HG03097 (cell line): ENCODE measurements at regions not wholly inside any gene's neighbourhood (a gene's known extent, or its start where the extent isn't known, plus 50 kb on each side); places are given as distances from the start of the nearest gene placed in this dataset.

Source experiments
- ATAC-seq: cut with Tn5 transposase; IDR thresholded peaks from one replicate; pipeline ENCODE4 v1.9.1; 2021; ENCODE audit not compliant: unreplicated experiment, low FRiP score

DNA sequence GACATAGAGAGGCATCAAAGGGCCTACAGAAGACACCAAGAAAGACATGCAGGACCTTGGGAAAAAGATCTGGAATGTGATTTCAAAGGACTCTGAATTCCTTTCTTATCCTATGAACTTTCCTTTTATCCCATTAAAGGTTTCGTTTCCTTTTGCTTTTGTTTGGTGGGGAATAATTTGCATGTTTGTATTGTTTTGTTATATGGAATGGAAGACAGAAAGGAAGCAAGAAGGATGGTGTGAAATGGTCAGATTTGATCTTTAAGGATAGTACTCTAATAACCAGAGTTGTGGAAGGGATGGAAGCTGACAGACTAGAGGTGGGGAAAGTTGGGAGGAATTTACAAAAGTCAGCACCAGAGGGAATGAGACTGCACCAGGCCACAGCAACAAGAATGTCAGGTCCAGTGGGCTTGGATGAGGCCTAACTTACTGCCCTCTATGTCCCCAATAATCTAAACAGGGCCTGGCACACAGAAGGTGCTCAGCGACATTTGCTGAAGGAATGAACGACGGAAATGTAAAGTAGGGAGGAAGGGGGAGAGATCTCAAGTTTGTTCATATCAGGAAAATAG lies 173.7 kb downstream of the FOXA2 start:
- ATAC-seq: no peak

DNA sequence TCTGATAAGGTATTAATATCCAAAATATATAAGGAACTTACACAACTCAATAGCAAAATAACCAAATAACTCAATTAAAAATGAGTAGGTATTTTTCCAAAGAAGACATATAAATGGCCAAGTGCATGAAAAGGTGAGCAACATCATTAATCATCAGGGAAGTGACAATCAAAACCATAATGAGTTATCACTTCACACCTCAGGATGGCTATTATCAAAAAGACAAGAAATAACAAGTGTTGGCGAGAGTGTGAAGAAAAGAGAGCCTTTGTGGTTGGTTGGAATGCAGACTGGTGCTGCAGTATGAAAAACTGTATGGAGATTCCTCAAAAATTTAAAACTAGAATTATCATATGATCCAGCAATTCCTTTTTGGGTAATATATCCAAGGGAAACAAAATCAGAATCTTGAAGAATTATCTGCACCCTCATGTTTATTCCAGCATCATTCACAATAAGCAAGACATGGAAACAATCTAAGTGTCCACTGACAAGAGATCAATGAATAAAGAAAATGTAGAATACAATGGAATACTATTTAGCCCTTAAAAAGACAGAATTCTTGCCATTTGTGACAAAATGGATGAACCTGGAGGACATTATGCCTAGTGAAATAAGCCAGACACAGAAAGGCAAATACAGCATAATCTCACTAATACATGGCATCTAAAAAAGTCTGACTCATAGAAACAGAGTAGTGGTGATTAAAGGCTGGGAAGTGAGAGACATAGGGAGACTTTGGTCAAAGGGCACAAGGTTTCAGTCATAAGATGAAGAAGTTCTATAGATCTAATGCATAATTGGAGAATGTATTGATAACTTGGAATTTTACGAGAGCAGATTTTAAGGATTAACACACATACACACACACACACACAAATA lies 175.6 kb downstream of the FOXA2 start:
- ATAC-seq: no peak

DNA sequence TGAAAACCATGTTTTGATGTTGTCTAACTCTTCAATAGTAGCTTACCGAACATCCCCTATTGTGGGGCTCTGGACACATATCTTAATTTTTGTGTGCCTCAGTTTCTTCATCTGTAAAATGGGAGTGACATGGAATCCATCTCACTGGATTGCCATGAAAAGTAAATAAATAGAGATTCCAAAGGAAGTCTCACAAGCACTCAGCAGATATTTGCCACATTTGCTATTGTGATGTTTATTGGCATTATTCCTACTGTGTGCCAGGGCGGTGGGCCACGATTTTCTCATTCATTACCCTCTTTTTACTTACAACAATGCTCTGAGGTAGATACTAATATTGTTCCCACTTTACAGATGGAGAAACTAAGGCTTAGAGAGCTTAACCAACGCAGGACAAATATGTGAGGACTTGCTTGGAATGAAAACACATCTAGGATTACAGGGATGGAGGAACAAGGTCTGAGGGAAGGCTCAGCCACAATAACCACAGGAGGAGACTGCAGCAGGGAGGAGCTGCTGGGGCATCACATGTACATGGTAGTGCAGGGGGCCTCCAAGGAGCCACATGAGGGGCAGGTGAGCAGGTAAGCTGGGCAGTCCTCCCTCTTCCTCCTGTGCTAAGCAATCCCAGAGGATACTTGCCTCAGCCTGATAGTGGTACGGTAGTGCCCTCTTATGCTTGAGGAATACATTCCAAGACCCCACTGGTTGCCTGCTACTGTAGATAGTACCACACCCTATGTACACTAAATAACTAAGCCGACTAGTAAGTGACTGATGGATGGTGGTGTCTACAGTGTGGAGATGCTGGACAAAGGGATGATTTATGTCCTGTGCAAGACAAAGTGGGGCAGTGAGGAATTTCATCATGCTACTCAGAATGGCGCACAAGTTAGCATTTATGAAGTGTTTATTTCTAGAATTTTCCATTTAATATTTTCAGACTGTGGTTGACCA lies 176.9 kb downstream of the FOXA2 start:
- no peak for ATAC-seq

DNA sequence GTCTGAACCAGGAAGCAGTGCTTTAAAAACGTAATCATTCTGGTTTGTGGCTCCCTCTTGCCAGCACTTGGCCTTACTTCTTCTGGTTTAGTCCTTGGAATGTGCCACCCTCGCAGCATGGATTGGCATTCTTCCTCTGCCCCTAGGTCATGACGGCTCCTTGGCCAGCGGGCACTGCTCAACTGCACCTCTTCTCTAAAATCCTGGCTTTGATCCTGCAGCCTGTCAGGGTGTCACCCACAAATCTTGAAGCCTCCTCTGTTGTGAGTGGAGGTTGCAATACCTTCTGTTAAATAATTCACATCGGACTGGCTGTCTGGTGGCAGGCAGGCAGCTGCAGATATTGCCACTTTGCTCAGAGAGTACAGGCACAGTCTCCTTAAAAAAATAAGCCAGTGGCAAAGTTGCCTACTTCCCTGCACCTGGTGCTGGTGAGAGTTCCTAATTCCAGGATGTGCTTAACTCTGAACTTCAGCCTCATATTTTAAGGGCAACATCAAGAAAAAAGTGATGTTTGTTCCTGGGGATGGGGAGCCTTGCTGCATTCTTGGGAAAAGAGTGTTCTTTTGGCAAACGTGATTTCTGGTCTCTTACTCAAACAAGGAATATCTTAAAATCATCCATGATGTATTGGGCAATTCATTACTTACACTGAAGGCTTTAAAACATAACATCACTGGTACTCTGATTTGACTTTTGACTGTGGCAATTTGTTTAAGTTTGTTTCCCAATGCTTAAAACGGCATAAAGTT lies 179.8 kb downstream of the FOXA2 start:
- no peak for ATAC-seq

DNA sequence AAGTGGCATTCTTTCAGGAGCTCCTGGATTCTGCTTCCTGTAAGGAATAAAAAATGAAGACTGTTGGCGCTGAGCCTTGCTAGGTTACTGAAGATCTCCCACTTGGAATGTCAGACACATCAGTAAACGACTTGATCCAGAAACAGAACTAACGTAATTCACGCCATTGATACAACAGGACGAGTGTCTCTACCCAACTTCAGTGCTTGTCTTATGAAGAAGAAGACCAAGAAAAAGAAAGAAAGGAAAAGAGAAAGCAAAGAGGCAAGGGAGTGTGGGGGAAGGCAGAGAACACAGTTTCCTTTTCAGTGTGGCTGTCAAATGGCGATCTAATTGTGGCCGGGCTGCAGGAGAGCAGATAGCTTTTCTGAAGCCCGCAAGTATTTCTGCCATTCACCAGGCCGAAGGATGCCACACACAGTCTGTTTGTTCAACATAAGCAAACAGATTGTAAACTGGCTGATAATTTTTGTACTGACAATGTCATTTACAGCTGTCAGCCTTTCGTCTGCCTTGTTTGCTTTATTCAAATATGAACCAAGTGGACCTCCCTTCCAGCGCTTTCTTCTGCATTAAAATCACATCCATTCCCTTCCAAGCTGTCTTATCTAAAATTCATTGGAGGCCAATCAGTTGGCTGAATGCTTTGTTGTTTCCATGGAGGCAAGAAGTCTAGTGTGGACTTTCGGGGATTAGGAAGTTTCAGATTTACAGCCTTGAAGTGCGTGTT lies 180.6 kb downstream of the FOXA2 start:
- no peak for ATAC-seq

DNA sequence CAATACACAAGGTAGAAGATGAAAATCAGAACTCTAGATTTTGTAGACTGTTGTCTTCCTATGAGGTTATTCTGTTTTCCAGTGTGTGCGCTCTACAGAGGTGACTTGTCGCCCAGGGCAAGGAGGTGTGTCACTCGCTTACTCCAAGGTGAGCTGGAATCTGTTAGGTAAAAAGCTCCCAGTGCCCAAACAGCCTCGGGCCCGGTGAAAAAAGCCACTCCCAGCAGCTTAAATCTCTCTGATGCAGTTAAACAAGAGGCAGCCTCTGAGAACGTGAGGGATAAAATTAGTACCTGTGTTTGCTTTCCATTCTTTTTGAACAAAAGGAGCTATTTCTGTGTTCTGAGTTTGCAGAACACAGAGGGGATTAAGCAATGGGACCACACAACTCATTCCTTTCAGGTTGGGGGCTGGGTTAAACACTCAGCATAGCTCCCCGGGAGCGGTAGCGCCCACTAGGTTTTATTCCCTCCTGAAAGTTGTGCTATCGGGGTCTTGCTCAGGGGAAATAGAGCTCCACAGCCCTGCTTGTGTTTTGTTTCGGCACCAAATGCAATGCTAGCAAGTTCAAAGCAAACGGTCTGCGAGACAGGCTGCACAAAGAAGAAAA lies 181.2 kb downstream of the FOXA2 start:
- no peak for ATAC-seq

DNA sequence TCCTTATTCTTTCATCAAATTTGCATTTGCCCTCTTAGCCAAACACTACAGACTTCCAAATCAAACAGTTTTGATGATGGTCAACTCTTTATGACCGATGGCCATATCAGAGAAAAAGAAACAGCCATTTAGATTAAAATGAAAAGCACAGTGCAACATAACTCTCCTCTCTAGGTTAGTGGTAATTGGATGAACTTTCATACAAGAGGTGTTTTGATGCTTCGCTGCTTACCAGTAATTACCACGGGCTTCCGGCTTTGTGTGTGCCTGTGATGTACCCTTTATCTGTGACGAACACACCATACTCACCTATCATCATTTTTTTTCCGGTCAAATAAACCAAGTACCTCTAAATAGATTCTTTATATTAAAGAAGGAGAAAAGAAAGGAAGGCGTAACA lies 181.8 kb downstream of the FOXA2 start:
- no peak for ATAC-seq

DNA sequence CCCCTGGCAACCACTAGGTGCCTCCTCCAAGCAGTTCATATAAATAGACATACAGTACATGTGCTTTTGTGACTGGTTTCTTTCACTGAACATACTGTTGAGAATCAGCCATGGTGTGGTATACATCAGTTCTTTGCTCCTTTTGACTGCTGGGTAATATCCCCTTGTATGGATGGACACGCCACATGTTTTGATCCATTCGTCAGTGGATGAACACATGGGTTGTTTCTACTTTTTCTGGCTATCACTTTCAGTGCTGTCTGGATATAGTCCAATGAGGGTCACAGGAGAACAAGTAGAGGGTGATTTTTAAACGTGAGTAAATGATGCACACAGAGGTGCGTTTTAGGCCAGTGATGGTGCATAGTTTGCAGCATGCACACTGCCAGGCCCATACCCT lies 183.9 kb downstream of the FOXA2 start:
- ATAC-seq: no peak

DNA sequence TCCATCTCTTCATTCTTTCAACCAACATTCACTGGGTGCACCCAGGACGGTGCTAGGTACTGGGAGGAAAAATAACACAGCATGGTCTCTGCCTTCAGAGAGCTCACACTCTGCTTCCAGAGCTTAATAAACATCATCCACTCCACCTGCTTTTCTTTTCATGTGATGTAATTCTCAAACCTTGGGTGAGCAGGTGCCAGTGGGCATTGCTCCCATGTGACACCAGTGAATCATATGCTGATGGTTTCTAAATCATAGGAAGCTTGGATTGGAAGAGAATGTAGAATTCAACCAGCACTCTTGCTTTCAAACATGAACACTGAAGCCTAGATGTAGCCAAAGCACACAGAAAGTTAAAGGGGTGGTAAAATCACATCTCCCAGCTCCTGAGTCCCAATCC lies 189.8 kb downstream of the FOXA2 start:
- no peak for ATAC-seq

DNA sequence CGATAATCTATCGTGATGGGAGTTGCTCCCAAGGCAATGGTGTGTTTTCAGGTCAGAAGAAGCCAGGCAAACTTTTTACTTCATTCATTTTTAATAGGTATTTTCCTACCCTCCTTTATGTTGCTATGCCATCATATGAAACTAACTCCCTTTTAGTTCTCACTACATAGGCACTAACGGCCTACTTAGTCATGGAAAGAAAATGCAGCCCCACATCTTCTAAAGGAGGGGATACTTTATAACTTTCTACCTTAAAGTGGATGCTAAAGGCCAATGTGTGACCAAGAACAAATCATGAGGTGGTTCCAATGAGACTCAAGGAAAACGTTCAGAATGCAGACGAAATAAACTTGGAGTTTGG lies 193.8 kb downstream of the FOXA2 start:
- ATAC-seq: no peak

DNA sequence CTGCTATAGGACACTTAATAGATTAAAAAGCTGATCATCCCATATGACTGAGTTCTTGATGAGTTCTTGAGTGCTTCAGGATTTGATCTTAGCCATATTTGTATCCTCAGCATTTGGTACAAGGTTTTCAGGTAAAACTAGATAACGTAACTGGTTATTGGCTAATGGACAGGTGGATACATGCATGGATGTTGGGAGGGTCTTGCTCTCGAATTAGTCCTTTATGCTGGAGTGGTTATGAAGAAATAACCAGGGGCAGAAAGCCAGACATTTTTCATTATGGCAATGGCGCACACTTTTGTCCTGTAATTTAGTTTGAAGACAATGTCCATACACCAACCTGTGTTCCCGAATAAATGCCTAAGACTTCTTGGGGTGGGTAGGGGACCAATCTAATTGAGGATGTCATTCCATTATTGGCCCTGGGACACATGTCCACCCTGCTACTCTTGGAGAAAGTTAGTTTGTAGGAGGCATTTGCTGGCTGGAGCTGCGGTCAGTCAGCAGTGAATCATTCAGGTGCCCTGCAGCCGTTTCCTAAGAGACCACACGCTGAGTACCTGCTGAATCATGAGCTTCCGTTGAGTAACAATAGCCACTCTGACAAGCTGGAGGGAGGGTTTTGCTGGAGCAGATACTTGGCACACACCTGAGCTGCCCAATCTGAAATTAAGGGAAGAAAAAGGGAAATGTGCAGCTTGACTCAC lies 194.4 kb downstream of the FOXA2 start:
- ATAC-seq: no peak

DNA sequence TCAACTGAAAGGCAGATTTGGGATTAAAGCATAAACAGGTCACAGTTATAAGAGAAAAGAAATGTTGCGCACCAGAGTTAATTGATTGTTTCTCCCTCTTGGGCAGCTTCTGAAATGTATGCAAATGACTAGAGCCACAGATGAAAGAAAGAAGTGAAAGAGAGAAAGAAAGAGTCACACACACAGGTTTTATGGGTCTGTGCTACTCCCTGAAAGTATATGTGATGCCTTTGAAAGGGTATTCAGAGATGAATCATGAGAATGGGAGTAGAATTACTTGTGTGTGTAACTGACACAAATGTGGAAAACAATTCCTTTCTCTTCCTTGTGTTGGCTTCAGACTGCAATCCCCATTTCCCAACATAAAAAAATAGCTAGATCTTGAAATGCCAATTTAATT lies 196.9 kb downstream of the FOXA2 start:
- ATAC-seq: no peak

DNA sequence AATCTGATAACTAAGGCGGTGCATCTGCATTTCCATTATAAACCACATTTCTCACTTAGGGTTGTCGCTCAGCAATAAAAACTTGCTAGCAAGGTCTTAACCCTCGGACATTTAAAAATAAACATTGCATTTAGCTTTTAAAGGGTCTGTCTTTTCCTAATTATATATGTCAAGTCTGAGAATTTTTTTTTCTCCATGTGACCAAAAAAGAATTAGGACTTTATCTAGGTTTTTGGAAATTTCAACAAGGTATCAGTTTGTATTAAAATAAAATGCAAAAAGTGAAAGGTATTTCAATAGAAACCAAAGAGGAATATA lies 198.1 kb downstream of the FOXA2 start:
- no peak for ATAC-seq

DNA sequence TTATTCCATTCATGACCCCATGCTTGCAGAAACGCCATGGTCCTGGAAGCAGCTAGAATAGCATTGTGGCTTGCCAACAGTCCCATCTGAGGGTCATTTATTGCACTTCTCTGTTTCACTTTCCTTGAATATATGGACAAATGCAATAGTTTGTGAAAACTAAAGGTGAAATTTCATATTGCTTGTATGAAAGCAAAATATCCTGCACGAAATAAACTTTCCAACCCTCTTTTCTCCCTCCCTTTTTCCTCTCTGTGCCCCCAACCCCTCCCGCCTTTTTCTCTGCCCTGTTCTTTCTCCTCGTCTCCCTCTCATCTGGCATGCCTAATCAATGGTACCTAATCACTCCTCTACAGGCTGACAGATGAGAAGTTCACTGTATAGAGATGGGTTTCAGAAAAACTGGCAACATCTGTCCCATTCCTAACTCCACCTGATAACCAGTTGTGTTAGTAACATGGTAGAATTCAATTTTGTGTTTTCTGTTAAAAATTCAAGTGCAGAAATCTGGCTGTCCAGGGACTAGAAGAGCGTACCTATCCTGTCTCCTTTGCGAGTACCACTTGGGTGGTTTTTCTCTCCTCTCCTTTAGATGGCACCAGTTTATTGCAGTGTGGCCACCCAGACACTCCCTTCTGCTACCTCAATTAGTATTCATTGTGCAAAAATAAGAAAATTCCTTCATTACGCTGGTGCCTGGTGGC lies 198.6 kb downstream of the FOXA2 start:
- no peak for ATAC-seq

DNA sequence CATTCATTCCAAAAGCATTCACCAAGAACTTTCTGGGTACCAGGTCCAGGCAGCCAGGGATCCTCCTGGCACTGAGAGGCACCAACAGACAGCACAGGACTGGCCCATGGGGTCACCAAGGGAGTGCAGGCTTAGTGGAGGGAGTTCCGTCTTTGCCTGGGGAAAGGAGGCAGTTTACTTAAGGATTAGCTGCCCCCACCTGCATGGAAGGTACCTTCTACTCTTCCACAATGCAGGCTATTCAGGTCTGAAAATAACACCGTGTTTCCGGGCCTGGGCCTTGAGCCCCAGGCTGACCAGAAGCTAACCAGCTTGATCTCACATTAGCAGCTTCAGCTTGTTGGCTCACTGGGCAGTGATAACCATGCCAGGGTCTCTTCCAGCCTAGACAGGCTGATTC lies 199.4 kb downstream of the FOXA2 start:
- ATAC-seq: no peak

DNA sequence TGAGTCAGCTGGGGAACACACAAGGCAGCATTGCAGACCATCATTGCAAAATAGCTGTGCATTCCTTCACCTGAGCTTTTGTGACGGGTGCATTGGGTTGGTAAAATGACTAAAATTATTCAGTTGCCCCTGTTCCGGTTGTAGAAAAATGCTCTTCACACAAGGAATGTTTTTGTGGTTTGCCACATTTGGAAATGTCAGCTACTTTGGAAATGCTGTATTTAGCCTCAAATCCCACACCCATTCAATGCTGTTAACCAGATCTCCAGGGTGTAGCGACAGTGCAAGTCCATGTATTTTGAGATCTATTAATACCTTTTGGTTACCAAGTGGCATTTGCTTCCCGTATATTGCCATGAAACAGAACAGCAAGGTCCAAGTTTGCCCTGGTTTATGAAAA lies 201.2 kb downstream of the FOXA2 start:
- ATAC-seq: no peak

DNA sequence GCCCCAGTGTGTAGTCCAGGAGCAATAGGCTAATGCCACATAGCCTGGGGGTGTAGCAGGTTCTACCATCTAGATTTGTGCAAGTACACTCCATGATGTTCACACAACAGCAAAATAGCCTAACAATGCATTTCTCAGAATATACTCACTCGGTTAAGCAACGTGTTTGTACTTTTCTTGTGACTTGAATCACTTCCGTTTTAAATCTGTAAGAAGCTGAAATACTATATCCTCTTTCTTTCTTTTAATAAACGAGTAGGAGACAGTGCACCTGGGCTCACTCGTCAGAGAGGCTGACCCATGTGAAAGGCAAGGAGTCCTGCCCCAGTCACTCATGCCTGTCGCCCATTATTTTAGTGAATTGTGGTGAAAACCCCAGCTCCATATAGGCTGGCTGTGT lies 201.6 kb downstream of the FOXA2 start:
- ATAC-seq: no peak

DNA sequence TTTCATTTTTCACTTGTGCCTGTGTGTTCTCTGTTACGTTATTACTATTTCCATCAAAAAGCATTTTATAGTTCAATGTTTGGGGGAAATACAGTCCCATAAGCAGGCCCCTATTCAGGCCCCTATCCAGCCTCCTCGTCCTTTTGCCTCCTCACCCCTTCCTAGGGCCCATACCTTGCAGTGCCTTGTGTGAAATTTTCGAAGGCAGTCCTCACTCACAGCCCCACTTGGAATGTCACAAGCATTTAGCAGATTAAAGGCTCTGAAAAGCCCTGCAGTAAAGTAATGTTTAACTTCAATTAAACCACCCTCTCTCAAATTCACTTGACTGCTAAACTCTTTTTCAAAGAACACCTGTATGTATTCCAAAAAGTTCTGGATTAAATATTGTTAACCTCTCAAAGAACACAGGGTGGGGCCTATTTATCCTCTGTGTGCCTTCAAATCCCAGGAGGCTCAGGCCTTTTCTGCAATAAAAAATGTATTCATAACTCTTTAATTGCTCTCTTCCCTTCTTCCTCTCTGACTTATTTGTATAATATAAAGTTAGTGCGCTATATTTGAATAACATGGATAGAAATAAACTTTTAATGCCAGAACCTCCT lies 202.5 kb downstream of the FOXA2 start:
- no peak for ATAC-seq
